HG03558 (cell line): ENCODE measurements at regions not wholly inside any gene's neighbourhood (a gene's known extent, or its start where the extent isn't known, plus 50 kb on each side); places are given as distances from the start of the nearest gene placed in this dataset.
"Not testable (repeated sequence)": the region's sequence is repeated elsewhere in the genome, so short reads cannot be mapped to it uniquely, and the experiment has no call there.

ENCODE experiments used
- ATAC-seq: cut with Tn5 transposase; IDR thresholded peaks from one replicate; pipeline ENCODE4 v1.9.1; 2021; ENCODE audit warnings: moderate number of reproducible peaks; ENCODE audit not compliant: unreplicated experiment; ENCODE audit errors: extremely low read depth

GRCh38 chr21:27555996-27556395 is 589.1 kb upstream of the ADAMTS5 start:
- no peak for ATAC-seq

- no peak for ATAC-seq
Measured at GRCh38 chr21:27550287-27550686, 583.4 kb upstream of the ADAMTS5 start.

- no peak for ATAC-seq
Measured at GRCh38 chr21:27548486-27548885, 581.6 kb upstream of the ADAMTS5 start.

GRCh38 chr21:27545754-27546349 is 579.0 kb upstream of the ADAMTS5 start:
- ATAC-seq = no peak

GRCh38 chr21:27542126-27542525 is 575.2 kb upstream of the ADAMTS5 start:
- not testable (repeated sequence) for ATAC-seq

GRCh38 chr21:27536319-27536718 is 569.4 kb upstream of the ADAMTS5 start:
- no peak for ATAC-seq

- ATAC-seq = no peak
Measured at GRCh38 chr21:27535188-27535587, 568.3 kb upstream of the ADAMTS5 start.

GRCh38 chr21:27534206-27534605 is 567.3 kb upstream of the ADAMTS5 start:
- no peak for ATAC-seq

- no peak for ATAC-seq
Measured at GRCh38 chr21:27532076-27532475, 565.2 kb upstream of the ADAMTS5 start.

- no peak for ATAC-seq
Measured at GRCh38 chr21:27528697-27529096, 561.8 kb upstream of the ADAMTS5 start.

GRCh38 chr21:27526451-27526850 is 559.6 kb upstream of the ADAMTS5 start:
- ATAC-seq = no peak

- ATAC-seq = no peak
Measured at GRCh38 chr21:27525780-27526179, 558.9 kb upstream of the ADAMTS5 start.

GRCh38 chr21:27519361-27519760 is 552.5 kb upstream of the ADAMTS5 start:
- ATAC-seq = no peak

- not testable (repeated sequence) for ATAC-seq
Measured at GRCh38 chr21:27517177-27517576, 550.3 kb upstream of the ADAMTS5 start.

- ATAC-seq = no peak
Measured at GRCh38 chr21:27515676-27516075, 548.8 kb upstream of the ADAMTS5 start.

- no peak for ATAC-seq
Measured at GRCh38 chr21:27513825-27514224, 546.9 kb upstream of the ADAMTS5 start.

GRCh38 chr21:27513016-27513415 is 546.1 kb upstream of the ADAMTS5 start:
- no peak for ATAC-seq

GRCh38 chr21:27511233-27511632 is 544.3 kb upstream of the ADAMTS5 start:
- ATAC-seq = no peak

GRCh38 chr21:27507695-27508094 is 540.8 kb upstream of the ADAMTS5 start:
- ATAC-seq = no peak

- ATAC-seq = no peak
Measured at GRCh38 chr21:27505516-27505915, 538.6 kb upstream of the ADAMTS5 start.

- no peak for ATAC-seq
Measured at GRCh38 chr21:27502801-27503200, 535.9 kb upstream of the ADAMTS5 start.

GRCh38 chr21:27498025-27498424 is 531.1 kb upstream of the ADAMTS5 start:
- ATAC-seq = no peak

- no peak for ATAC-seq
Measured at GRCh38 chr21:27495836-27496235, 528.9 kb upstream of the ADAMTS5 start.
